ENCODE measurements at regions not wholly inside any gene's neighbourhood (a gene's known extent, or its start where the extent isn't known, plus 50 kb on each side); places are given as distances from the start of the nearest gene placed in this dataset.
"Not testable (repeated sequence)": the region's sequence is repeated elsewhere in the genome, so short reads cannot be mapped to it uniquely, and the experiment has no call there.

- H3K79me2 ChIP-seq (ENCODE audit: control insufficient read depth, low read length) = no peaks in the 10 kb centered on the region
- no peaks in the 10 kb centered on the region for H3K27me3 ChIP-seq (ENCODE audit: control insufficient read depth, low read length)
- no peaks in the 10 kb centered on the region for H3F3A ChIP-seq (ENCODE audit: control insufficient read depth, insufficient read depth)
- peaks cover 32% of the 10 kb centered on the region for H3K4me1 ChIP-seq (ENCODE audit: control insufficient read depth, low read length)
- H3K4me2 ChIP-seq (ENCODE audit: low read length) = peak overlapping the region; percentile 63
- H3K4me3 ChIP-seq (ENCODE audit: low read length) = peak overlapping the region; percentile 49
- no peaks in the 10 kb centered on the region for H3K36me3 ChIP-seq (ENCODE audit: control insufficient read depth, low read length)
- no peaks in the 10 kb centered on the region for H3K9me2 ChIP-seq (replicated peaks; ENCODE audit: control insufficient read depth, low read length)
- TF ChIP-seq EZH2phosphoT487 (IDR thresholded peaks at IDR 0.05; ENCODE audit: borderline replicate concordance, low read length) = no peak
- TF ChIP-seq CTCF (IDR thresholded peaks at IDR 0.05; ENCODE audit: low read depth, low read length, poor library complexity, severe bottlenecking) = no peak
- peak overlapping the region; percentile 25 for H3K27ac ChIP-seq (ENCODE audit: low read depth, low read length)
- H4K20me1 ChIP-seq (ENCODE audit: control insufficient read depth, insufficient read depth, low read depth, low read length) = no peaks in the 10 kb centered on the region
- H3K9me3 ChIP-seq (ENCODE audit: control insufficient read depth, insufficient read depth, low read length) = no peaks in the 10 kb centered on the region
Measured at GRCh38 chr6:11404838-11405237, 132.7 kb upstream of the TMEM170B start.

- peak overlapping the region; percentile 63 for H3K4me2 ChIP-seq (ENCODE audit: low read length)
- H3K27ac ChIP-seq (ENCODE audit: low read depth, low read length) = no peak overlapping the region
- H3K4me3 ChIP-seq (ENCODE audit: low read length) = no peak overlapping the region
Measured at GRCh38 chr6:11404081-11404480, 133.5 kb upstream of the TMEM170B start.

GRCh38 chr6:11403035-11403601 is 134.4 kb upstream of the TMEM170B start:
- Histone ChIP-seq H3K36me3 (ENCODE audit: control insufficient read depth, low read length) (no peaks in the 10 kb centered on the region), H3K27me3 (ENCODE audit: control insufficient read depth, low read length) (no peaks in the 10 kb centered on the region), H3K4me2 (ENCODE audit: low read length) (peak overlapping the region; percentile 63; the same call in 1 of the 2 replicates), H4K20me1 (ENCODE audit: control insufficient read depth, insufficient read depth, low read depth, low read length) (no peaks in the 10 kb centered on the region), H3K9me3 (ENCODE audit: control insufficient read depth, insufficient read depth, low read length) (no peaks in the 10 kb centered on the region), H3K4me1 (ENCODE audit: control insufficient read depth, low read length) (peaks cover 32% of the 10 kb centered on the region), H3K4me3 (ENCODE audit: low read length) (no peak overlapping the region), H3K79me2 (ENCODE audit: control insufficient read depth, low read length) (no peaks in the 10 kb centered on the region), H3F3A (ENCODE audit: control insufficient read depth, insufficient read depth) (no peaks in the 10 kb centered on the region), H3K27ac (ENCODE audit: low read depth, low read length) (no peak overlapping the region), H3K9me2 (replicated peaks; ENCODE audit: control insufficient read depth, low read length) (no peaks in the 10 kb centered on the region)
- no peak for TF ChIP-seq CTCF (IDR thresholded peaks at IDR 0.05; ENCODE audit: low read depth, low read length, poor library complexity, severe bottlenecking)
- TF ChIP-seq EZH2phosphoT487 (IDR thresholded peaks at IDR 0.05; ENCODE audit: borderline replicate concordance, low read length) = no peak

More at GRCh38 chr6:11404081-11404480, 133.5 kb upstream of the TMEM170B start:
- Histone ChIP-seq H3K4me1 (ENCODE audit: control insufficient read depth, low read length) (peaks cover 32% of the 10 kb centered on the region), H3F3A (ENCODE audit: control insufficient read depth, insufficient read depth) (no peaks in the 10 kb centered on the region), H4K20me1 (ENCODE audit: control insufficient read depth, insufficient read depth, low read depth, low read length) (no peaks in the 10 kb centered on the region), H3K79me2 (ENCODE audit: control insufficient read depth, low read length) (no peaks in the 10 kb centered on the region), H3K36me3 (ENCODE audit: control insufficient read depth, low read length) (no peaks in the 10 kb centered on the region), H3K9me3 (ENCODE audit: control insufficient read depth, insufficient read depth, low read length) (no peaks in the 10 kb centered on the region), H3K27me3 (ENCODE audit: control insufficient read depth, low read length) (no peaks in the 10 kb centered on the region), H3K9me2 (replicated peaks; ENCODE audit: control insufficient read depth, low read length) (no peaks in the 10 kb centered on the region)
- TF ChIP-seq CTCF (IDR thresholded peaks at IDR 0.05; ENCODE audit: low read depth, low read length, poor library complexity, severe bottlenecking) = no peak
- no peak for TF ChIP-seq EZH2phosphoT487 (IDR thresholded peaks at IDR 0.05; ENCODE audit: borderline replicate concordance, low read length)

GRCh38 chr6:11402581-11402980 is 135.0 kb upstream of the TMEM170B start:
- not testable (repeated sequence) for H4K20me1 ChIP-seq (ENCODE audit: control insufficient read depth, insufficient read depth, low read depth, low read length); H3K4me2 ChIP-seq (ENCODE audit: low read length); H3F3A ChIP-seq (ENCODE audit: control insufficient read depth, insufficient read depth); H3K4me3 ChIP-seq (ENCODE audit: low read length); H3K9me2 ChIP-seq (replicated peaks; ENCODE audit: control insufficient read depth, low read length); H3K36me3 ChIP-seq (ENCODE audit: control insufficient read depth, low read length); H3K27me3 ChIP-seq (ENCODE audit: control insufficient read depth, low read length); H3K79me2 ChIP-seq (ENCODE audit: control insufficient read depth, low read length); H3K9me3 ChIP-seq (ENCODE audit: control insufficient read depth, insufficient read depth, low read length); H3K27ac ChIP-seq (ENCODE audit: low read depth, low read length)
- H3K4me1 ChIP-seq (ENCODE audit: control insufficient read depth, low read length) = peaks cover 32% of the 10 kb centered on the region

- H3K27me3 ChIP-seq (ENCODE audit: control insufficient read depth, low read length); H3K9me2 ChIP-seq (replicated peaks; ENCODE audit: control insufficient read depth, low read length); H3K36me3 ChIP-seq (ENCODE audit: control insufficient read depth, low read length); H3K9me3 ChIP-seq (ENCODE audit: control insufficient read depth, insufficient read depth, low read length); H3K4me3 ChIP-seq (ENCODE audit: low read length); H4K20me1 ChIP-seq (ENCODE audit: control insufficient read depth, insufficient read depth, low read depth, low read length); H3K27ac ChIP-seq (ENCODE audit: low read depth, low read length); H3K79me2 ChIP-seq (ENCODE audit: control insufficient read depth, low read length); H3K4me2 ChIP-seq (ENCODE audit: low read length); H3F3A ChIP-seq (ENCODE audit: control insufficient read depth, insufficient read depth): not testable (repeated sequence)
- peaks cover 32% of the 10 kb centered on the region for H3K4me1 ChIP-seq (ENCODE audit: control insufficient read depth, low read length)
Measured at GRCh38 chr6:11401954-11402353, 135.6 kb upstream of the TMEM170B start.
